DOHH2 (cell line): ENCODE measurements at regions not wholly inside any gene's neighbourhood (a gene's known extent, or its start where the extent isn't known, plus 50 kb on each side); places are given as distances from the start of the nearest gene placed in this dataset.

Experiments used
- H3F3A ChIP-seq: fragments of 200-600 bp; sonication (generic), shearing (Covaris generic); 2 replicates; pipeline ENCODE4 v1.6.0; 2016; ENCODE audit warnings: antibody characterized with exemption, mild to moderate bottlenecking; ENCODE audit not compliant: control insufficient read depth, insufficient read depth
- H3K27ac ChIP-seq: fragments of 200-600 bp; sonication (generic); 2 replicates; pipeline ENCODE4 v1.5.1; 2014; ENCODE audit warnings: low read depth, mild to moderate bottlenecking, low read length, moderate library complexity
- H3K27me3 ChIP-seq: fragments of 200-600 bp; sonication (generic); 2 replicates; pipeline ENCODE4 v1.6.1; 2014; ENCODE audit warnings: mild to moderate bottlenecking, low read length, mixed read lengths; ENCODE audit not compliant: control insufficient read depth
- H3K36me3 ChIP-seq: fragments of 200-600 bp; sonication (generic); 2 replicates; pipeline ENCODE4 v1.6.1; 2014; ENCODE audit warnings: mild to moderate bottlenecking, low read length, moderate library complexity, mixed read lengths; ENCODE audit not compliant: control insufficient read depth
- H3K4me1 ChIP-seq: fragments of 200-600 bp; sonication (generic); 2 replicates; pipeline ENCODE4 v1.6.1; 2014; ENCODE audit warnings: mild to moderate bottlenecking, low read length, mixed read lengths; ENCODE audit not compliant: control insufficient read depth
- H3K4me2 ChIP-seq: fragments of 200-600 bp; sonication (generic); 2 replicates; pipeline ENCODE4 v1.6.0; 2014; ENCODE audit warnings: mild to moderate bottlenecking, low read length, moderate library complexity
- H3K4me3 ChIP-seq: fragments of 200-600 bp; sonication (generic); 2 replicates; pipeline ENCODE4 v1.5.1; 2014; ENCODE audit warnings: mild to moderate bottlenecking, low read length, mixed read lengths
- H3K79me2 ChIP-seq: fragments of 200-600 bp; sonication (generic); 2 replicates; pipeline ENCODE4 v1.6.1; 2014; ENCODE audit warnings: mild to moderate bottlenecking, low read length, mixed read lengths; ENCODE audit not compliant: control insufficient read depth
- H3K9me2 ChIP-seq: fragments of 200-600 bp; sonication (generic); replicated peaks from 2 replicates; pipeline ENCODE4 v1.6.1; 2014; ENCODE audit warnings: mild to moderate bottlenecking, low read length, mixed read lengths; ENCODE audit not compliant: control insufficient read depth
- H3K9me3 ChIP-seq: fragments of 200-600 bp; sonication (generic); 2 replicates; pipeline ENCODE4 v1.6.1; 2014; ENCODE audit warnings: antibody characterized with exemption, low read length, mixed read lengths; ENCODE audit not compliant: control insufficient read depth, insufficient read depth
- H4K20me1 ChIP-seq: fragments of 200-600 bp; sonication (generic); 2 replicates; pipeline ENCODE4 v1.6.0; 2014; ENCODE audit warnings: low read depth, mild to moderate bottlenecking, antibody characterized with exemption, low read length, moderate library complexity; ENCODE audit not compliant: control insufficient read depth, insufficient read depth
- EZH2phosphoT487 ChIP-seq: fragments of 200-600 bp; sonication (generic); IDR thresholded peaks from 2 replicates; pipeline ENCODE4 v1.6.1; 2017; ENCODE audit warnings: borderline replicate concordance, mild to moderate bottlenecking, antibody characterized with exemption, low read length, moderate library complexity, mixed read lengths
- TF ChIP-seq, protein P1 (sequence below): fragments of 200-600 bp; sonication (generic); IDR thresholded peaks from one replicate; pipeline ENCODE4 v1.5.1; 2014; ENCODE audit warnings: antibody characterized with exemption, mild to moderate bottlenecking, low read depth, low read length; ENCODE audit not compliant: poor library complexity, severe bottlenecking

DNA sequence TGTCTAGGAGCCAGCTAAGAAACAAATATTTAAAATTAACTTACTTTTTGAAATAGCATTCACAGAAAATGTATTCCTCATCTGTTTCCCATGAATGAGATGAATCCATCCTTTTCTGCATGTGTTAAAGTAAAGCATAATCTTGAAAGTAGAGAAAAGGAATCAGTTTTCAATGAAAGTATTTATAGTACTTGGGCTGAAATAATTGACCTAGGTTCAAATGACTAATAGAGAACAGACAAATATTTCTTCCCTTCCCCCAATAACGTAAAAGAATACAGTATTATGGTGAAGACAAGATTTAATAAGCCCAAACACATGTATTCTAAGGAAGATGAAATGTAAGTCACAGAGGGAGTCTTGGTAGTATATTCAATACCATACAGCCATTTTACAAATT lies 403.5 kb downstream of the ZNF608 start:
- Histone ChIP-seq H3K9me2 (no peaks in the 10 kb centered on the region), H3K79me2 (no peaks in the 10 kb centered on the region), H3K27me3 (no peaks in the 10 kb centered on the region), H3K4me2 (no peak overlapping the region), H3K36me3 (no peaks in the 10 kb centered on the region), H3K4me3 (no peak overlapping the region), H3F3A (no peaks in the 10 kb centered on the region), H3K4me1 (no peaks in the 10 kb centered on the region), H4K20me1 (no peaks in the 10 kb centered on the region), H3K27ac (no peak overlapping the region), H3K9me3 (no peaks in the 10 kb centered on the region)
- TF ChIP-seq, protein P1, sequence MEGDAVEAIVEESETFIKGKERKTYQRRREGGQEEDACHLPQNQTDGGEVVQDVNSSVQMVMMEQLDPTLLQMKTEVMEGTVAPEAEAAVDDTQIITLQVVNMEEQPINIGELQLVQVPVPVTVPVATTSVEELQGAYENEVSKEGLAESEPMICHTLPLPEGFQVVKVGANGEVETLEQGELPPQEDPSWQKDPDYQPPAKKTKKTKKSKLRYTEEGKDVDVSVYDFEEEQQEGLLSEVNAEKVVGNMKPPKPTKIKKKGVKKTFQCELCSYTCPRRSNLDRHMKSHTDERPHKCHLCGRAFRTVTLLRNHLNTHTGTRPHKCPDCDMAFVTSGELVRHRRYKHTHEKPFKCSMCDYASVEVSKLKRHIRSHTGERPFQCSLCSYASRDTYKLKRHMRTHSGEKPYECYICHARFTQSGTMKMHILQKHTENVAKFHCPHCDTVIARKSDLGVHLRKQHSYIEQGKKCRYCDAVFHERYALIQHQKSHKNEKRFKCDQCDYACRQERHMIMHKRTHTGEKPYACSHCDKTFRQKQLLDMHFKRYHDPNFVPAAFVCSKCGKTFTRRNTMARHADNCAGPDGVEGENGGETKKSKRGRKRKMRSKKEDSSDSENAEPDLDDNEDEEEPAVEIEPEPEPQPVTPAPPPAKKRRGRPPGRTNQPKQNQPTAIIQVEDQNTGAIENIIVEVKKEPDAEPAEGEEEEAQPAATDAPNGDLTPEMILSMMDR: no peak

DNA sequence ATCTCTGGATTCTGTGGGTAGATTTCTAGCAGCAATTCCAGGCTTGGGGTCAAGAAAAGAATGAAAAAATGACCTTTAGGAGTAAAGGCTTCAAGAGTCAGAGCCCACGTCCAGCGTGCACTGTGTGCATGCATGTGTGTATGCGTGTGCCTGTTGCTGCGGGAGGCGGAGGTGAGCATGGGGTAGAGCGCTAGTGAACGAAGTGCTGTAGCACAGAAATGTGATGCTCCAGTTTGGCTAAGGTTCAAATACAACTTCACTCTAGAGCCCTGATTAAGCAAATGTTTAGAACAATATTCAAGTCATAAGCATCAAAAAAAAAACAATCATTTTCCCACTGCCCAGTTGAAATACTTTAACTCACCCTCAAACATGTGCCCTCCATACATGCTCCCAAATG lies 403.9 kb downstream of the ZNF608 start:
- TF ChIP-seq, protein P1: no peak
- no peak for TF ChIP-seq EZH2phosphoT487
- H3K4me2 ChIP-seq: no peak overlapping the region

DNA sequence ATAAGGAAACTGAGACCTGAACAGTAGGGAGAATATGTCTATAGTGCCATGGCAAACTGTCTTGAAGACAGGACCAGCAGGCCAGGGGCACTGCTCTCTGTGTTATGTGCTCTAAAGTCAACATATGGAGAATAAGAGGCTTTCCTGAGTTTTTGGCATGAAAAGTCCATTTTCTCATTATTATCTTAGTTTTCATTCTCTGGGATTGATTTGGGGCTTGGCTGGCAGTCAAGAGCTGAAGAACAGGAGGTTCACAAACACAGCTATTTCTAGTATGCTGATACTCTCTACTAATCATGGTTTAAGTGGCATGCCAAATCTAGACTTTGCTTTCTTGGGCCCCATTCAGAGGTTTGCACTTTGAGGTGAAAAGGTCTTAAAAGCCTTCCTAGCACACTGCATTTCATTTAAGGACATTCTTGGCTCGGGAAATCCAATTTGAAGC lies 404.4 kb downstream of the ZNF608 start:
- no peaks in the 10 kb centered on the region for H3K9me3 ChIP-seq
- no peaks in the 10 kb centered on the region for H3F3A ChIP-seq
- no peak overlapping the region for H3K27ac ChIP-seq
- no peaks in the 10 kb centered on the region for H3K79me2 ChIP-seq
- no peak overlapping the region for H3K4me3 ChIP-seq
- TF ChIP-seq, protein P1: no peak
- TF ChIP-seq EZH2phosphoT487: no peak
- H3K9me2 ChIP-seq: no peaks in the 10 kb centered on the region
- H3K27me3 ChIP-seq: no peaks in the 10 kb centered on the region
- H3K4me2 ChIP-seq: no peak overlapping the region
- no peaks in the 10 kb centered on the region for H4K20me1 ChIP-seq
- no peaks in the 10 kb centered on the region for H3K36me3 ChIP-seq
- no peaks in the 10 kb centered on the region for H3K4me1 ChIP-seq

More for the DNA sequence above, 403.9 kb downstream of the ZNF608 start:
- H3K4me1 ChIP-seq: no peaks in the 10 kb centered on the region
- no peaks in the 10 kb centered on the region for H3K9me2 ChIP-seq
- H3K79me2 ChIP-seq: no peaks in the 10 kb centered on the region
- no peaks in the 10 kb centered on the region for H3F3A ChIP-seq
- no peak overlapping the region for H3K4me3 ChIP-seq
- no peaks in the 10 kb centered on the region for H3K27me3 ChIP-seq
- no peaks in the 10 kb centered on the region for H4K20me1 ChIP-seq
- H3K27ac ChIP-seq: no peak overlapping the region
- no peaks in the 10 kb centered on the region for H3K36me3 ChIP-seq
- no peaks in the 10 kb centered on the region for H3K9me3 ChIP-seq
